K562 (cell line): ENCODE measurements at regions not wholly inside any gene's neighbourhood (a gene's known extent, or its start where the extent isn't known, plus 50 kb on each side); places are given as distances from the start of the nearest gene placed in this dataset.

Experiments
- ATAC-seq: fragments of 200-7000 bp; cut with Tn5 transposase; 3 replicates; pipeline ENCODE4 v1.9.1; 2020; ENCODE audit warnings: moderate library complexity
- BruUV-seq: library from RNA; stranded (reverse); fragments of 400-500 nt; replicated peaks from 2 replicates; lab custom pipeline; 2021; lab: Mats Ljungman, UMichigan
- CTCF ChIA-PET: fragments of 300-600 bp; formaldehyde crosslinking; extraction: SDS; loops from one replicate; lab custom pipeline; 2021; ENCODE audit warnings: low intra/inter-chr PET ratio; lab: Yijun Ruan, JAX
- POLR2A ChIA-PET: fragments of 300-600, 350-650 bp; sonication (Branson Sonifier 250); formaldehyde crosslinking; extraction: SDS; loops from one replicate; lab custom pipeline; 2021; ENCODE audit warnings: antibody characterized with exemption, inconsistent platforms; lab: Yijun Ruan, JAX
- DNase-seq, 4 experiments: peaks; one replicate each; pipeline versions ENCODE4 v3.0.0 to v3.0.0-alpha.2; 2011 to 2018; ENCODE audit warnings: low spot score in 3 of 4, mixed read lengths in 3 of 4; ENCODE audit errors: extremely low read depth in 1 of 4
- FAIRE-seq: peaks from 2 replicates; lab custom pipeline; 2011; peaks lifted over from hg19 to GRCh38; lab: Jason Lieb, UNC
- H2AFZ ChIP-seq: 2 replicates; pipeline ENCODE4 v1.6.0; 2011; ENCODE audit warnings: low read depth, low read length, control low read depth, inconsistent platforms
- H3K27ac ChIP-seq: fragments of 200-600 bp; 3 replicates; pipeline ENCODE4 v1.8.0; 2011; ENCODE audit warnings: low read depth, mild to moderate bottlenecking, control low read depth, inconsistent platforms, low read length, moderate library complexity, mixed read lengths; ENCODE audit errors: extremely low read depth
- H3K27me3 ChIP-seq, 2 experiments: fragments of 300-600 bp in 1 of 2; 2 replicates in 1 of 2; 3 replicates in 1 of 2; pipeline versions ENCODE4 v1.6.0 to v1.8.0; 2011; ENCODE audit warnings: inconsistent platforms in 2 of 2, low read length in 2 of 2, mild to moderate bottlenecking in 1 of 2, mixed read lengths in 1 of 2, moderate library complexity in 1 of 2; ENCODE audit not compliant: control insufficient read depth in 2 of 2, insufficient read depth in 2 of 2
- H3K36me3 ChIP-seq: fragments of 300-600 bp; 3 replicates; pipeline ENCODE4 v1.8.0; 2011; ENCODE audit warnings: mild to moderate bottlenecking, low read length, inconsistent platforms; ENCODE audit not compliant: control insufficient read depth, insufficient read depth
- H3K4me1 ChIP-seq, 2 experiments: fragments of 200-600 bp in 1 of 2; replicated peaks in 1 of 2; 2 replicates in 1 of 2; 3 replicates in 1 of 2; pipeline versions ENCODE4 v1.5.1 to v1.8.0; 2011; ENCODE audit warnings: inconsistent platforms in 2 of 2, low read length in 2 of 2, mild to moderate bottlenecking in 1 of 2, mixed read lengths in 1 of 2, moderate library complexity in 1 of 2; ENCODE audit not compliant: control insufficient read depth in 2 of 2, insufficient read depth in 2 of 2
- H3K4me2 ChIP-seq: 2 replicates; pipeline ENCODE4 v1.6.1; 2011; ENCODE audit warnings: low read length, control low read depth, inconsistent platforms, mixed read lengths; ENCODE audit not compliant: insufficient read depth
- H3K4me3 ChIP-seq: fragments of 200-600 bp; sonication (generic), shearing (Covaris generic); 2 replicates; pipeline ENCODE4 v1.5.1; 2016; ENCODE audit warnings: control low read depth, inconsistent platforms
- H3K79me2 ChIP-seq: fragments of 200-600 bp; 3 replicates; pipeline ENCODE4 v1.8.0; 2011; ENCODE audit warnings: low read length, inconsistent platforms; ENCODE audit not compliant: control insufficient read depth, insufficient read depth
- H3K9ac ChIP-seq, 2 experiments: 2 replicates each; pipeline versions ENCODE4 v1.6.0 to v1.6.1; 2011; ENCODE audit warnings: low read depth in 2 of 2, low read length in 2 of 2, control low read depth in 1 of 2, inconsistent platforms in 1 of 2, mild to moderate bottlenecking in 1 of 2, mixed read lengths in 1 of 2; ENCODE audit not compliant: insufficient read depth in 1 of 2
- H3K9me1 ChIP-seq: one replicate; pipeline ENCODE4 v1.6.0; 2011; ENCODE audit warnings: inconsistent platforms, mild to moderate bottlenecking, low read length, moderate library complexity; ENCODE audit not compliant: control insufficient read depth, insufficient read depth
- H3K9me3 ChIP-seq: replicated peaks from 2 replicates; pipeline ENCODE4 v1.5.1; 2011; ENCODE audit warnings: low read depth, low read length, inconsistent platforms; ENCODE audit not compliant: control insufficient read depth, insufficient read depth
- H4K20me1 ChIP-seq: replicated peaks from 2 replicates; pipeline ENCODE4 v1.6.1; 2011; ENCODE audit warnings: low read length, inconsistent platforms, mixed read lengths; ENCODE audit not compliant: control insufficient read depth, insufficient read depth
- CTBP1 ChIP-seq: fragments of 450-650 bp; IDR thresholded peaks from 2 replicates; pipeline ENCODE4 v1.6.1; 2016; ENCODE audit warnings: borderline replicate concordance
- DDX20 ChIP-seq: fragments of 450-650 bp; IDR thresholded peaks from 2 replicates; pipeline ENCODE4 v1.6.1; 2016; ENCODE audit warnings: missing genetic modification characterization, low read depth, mild to moderate bottlenecking, missing compliant biosample characterization, moderate library complexity
- IFI16 ChIP-seq: fragments of 250-450 bp; sonication (Bioruptor Pico); IDR thresholded peaks from 2 replicates; pipeline ENCODE4 v2.1.2; 2022; ENCODE audit warnings: mild to moderate bottlenecking, inconsistent platforms
- POU5F1 ChIP-seq: fragments of 150-350 bp; IDR thresholded peaks from 2 replicates; pipeline ENCODE4 v1.6.1; 2014; ENCODE audit warnings: borderline replicate concordance, low read length, low read depth, mild to moderate bottlenecking; ENCODE audit not compliant: partially characterized antibody
- RBM14 ChIP-seq: fragments of 200-400 bp; formaldehyde crosslinking; IDR thresholded peaks from 2 replicates; pipeline ENCODE4 v1.6.1; 2018; ENCODE audit warnings: low read depth, mild to moderate bottlenecking, low read length, moderate library complexity, borderline replicate concordance; ENCODE audit not compliant: insufficient read depth
- REST ChIP-seq, 2 experiments: fragments of 450-650 bp; formaldehyde crosslinking in 1 of 2; IDR thresholded peaks; 2 replicates each; pipeline versions ENCODE4 v1.4.0 to v1.6.1; 2014 to 2020; ENCODE audit warnings: mild to moderate bottlenecking in 2 of 2, borderline replicate concordance in 1 of 2, low read depth in 1 of 2
- ZNF311 ChIP-seq: fragments of 250-450 bp; sonication (Bioruptor Pico); IDR thresholded peaks from 2 replicates; pipeline ENCODE4 v1.4.0; 2020; ENCODE audit warnings: mild to moderate bottlenecking, moderate library complexity
- WGBS: fragments of 100-300 bp; shearing (Covaris generic); methylation state at CpG from one replicate; pipeline ENCODE4 v1.1.6; 2016; ENCODE audit warnings: low coverage, mixed read lengths; ENCODE audit not compliant: insufficient coverage; ENCODE audit errors: missing lambda C conversion rate; 5-methylcytosine and 5-hydroxymethylcytosine counted together
- in situ Hi-C: fragments of 300-500 bp; cut with MboI; formaldehyde crosslinking; loops from 4 replicates; pipeline ENCODE4 v1.15.0; 2018; ENCODE audit warnings: inconsistent platforms, mixed read lengths
- intact Hi-C: fragments of 100-400 bp; cut with micrococcal nuclease; formaldehyde crosslinking; loops from 2 replicates; pipeline ENCODE4 v1.14.2; 2022

GRCh38 chr1:104231676-104232075, 482.0 kb downstream of the AMY1C start:
- Histone ChIP-seq H2AFZ (no peak overlapping the region), H3K4me3 (no peak overlapping the region), H3K9me3 (no peaks in the 10 kb centered on the region), H3K4me1 (no peaks in the 10 kb centered on the region), H3K27ac (no peak overlapping the region), H3K9me1 (no peaks in the 10 kb centered on the region), H4K20me1 (no peaks in the 10 kb centered on the region), H3K27me3 (no peaks in the 10 kb centered on the region), H3K79me2 (no peaks in the 10 kb centered on the region), H3K36me3 (no peaks in the 10 kb centered on the region), H3K4me2 (no peak overlapping the region), H3K9ac (no peak overlapping the region)
- no peak for DNase-seq
- TF ChIP-seq RBM14 (no peak), ZNF311 (no peak), POU5F1 (no peak), DDX20 (tag) (no peak), IFI16 (CRISPR knock-in tag) (no peak), REST (IDR thresholded peaks at IDR 0.05; ENCODE audit: borderline replicate concordance) (no peak), REST (CRISPR knock-in tag; IDR thresholded peaks at IDR 0.05; ENCODE audit: low read depth) (no peak), CTBP1 (no peak)
- no peak for FAIRE-seq
- CTCF ChIA-PET, result no interaction called here
- POLR2A ChIA-PET, result no interaction called here
- intact Hi-C loops, result no loop called here
- ATAC-seq, result no peak
- no TSS peak for BruUV-seq
- in situ Hi-C loops, result no loop called here
- WGBS, result 0% methylated on average over 4 of the region's 4 CpGs
